GM23248 (cell line): ENCODE measurements at regions not wholly inside any gene's neighbourhood (a gene's known extent, or its start where the extent isn't known, plus 50 kb on each side); places are given as distances from the start of the nearest gene placed in this dataset.
A peak's percentile ranks its signal among the peaks of the same experiment; 100 is the strongest.
"Not testable (repeated sequence)": the region's sequence is repeated elsewhere in the genome, so short reads cannot be mapped to it uniquely, and the experiment has no call there.

ENCODE experiments used
- DNase-seq: peaks from one replicate; pipeline ENCODE4 v3.0.0-alpha.2; 2015
- H2AFZ ChIP-seq: fragments of 200-600 bp; sonication (generic); 2 replicates; pipeline ENCODE4 v1.6.1; 2016; ENCODE audit warnings: antibody characterized with exemption
- H3F3A ChIP-seq: fragments of 200-600 bp; sonication (generic); 2 replicates; pipeline ENCODE4 v1.6.1; 2016; ENCODE audit warnings: mild to moderate bottlenecking, antibody characterized with exemption, mixed run types; ENCODE audit not compliant: insufficient read depth
- H3K27ac ChIP-seq: fragments of 200-600 bp; sonication (generic); 2 replicates; pipeline ENCODE4 v1.5.1; 2016; ENCODE audit warnings: mild to moderate bottlenecking
- H3K27me3 ChIP-seq: fragments of 200-600 bp; sonication (generic); replicated peaks from 2 replicates; pipeline ENCODE4 v1.6.1; 2016; ENCODE audit warnings: mild to moderate bottlenecking; ENCODE audit not compliant: insufficient read depth
- H3K36me3 ChIP-seq: fragments of 200-600 bp; sonication (generic); 2 replicates; pipeline ENCODE4 v1.6.1; 2016; ENCODE audit warnings: low read depth, mild to moderate bottlenecking
- H3K4me1 ChIP-seq: fragments of 200-600 bp; sonication (generic); 2 replicates; pipeline ENCODE4 v1.6.1; 2016; ENCODE audit warnings: mild to moderate bottlenecking; ENCODE audit not compliant: insufficient read depth
- H3K4me2 ChIP-seq: fragments of 200-600 bp; sonication (generic); one replicate; pipeline ENCODE4 v1.6.1; 2016; ENCODE audit warnings: mild to moderate bottlenecking; ENCODE audit not compliant: unreplicated experiment
- H3K4me3 ChIP-seq: fragments of 200-600 bp; sonication (generic); 2 replicates; pipeline ENCODE4 v1.5.1; 2016; ENCODE audit warnings: mild to moderate bottlenecking
- H3K79me2 ChIP-seq: fragments of 200-600 bp; sonication (generic); 2 replicates; pipeline ENCODE4 v1.6.1; 2016; ENCODE audit warnings: mild to moderate bottlenecking; ENCODE audit not compliant: insufficient read depth
- H3K9ac ChIP-seq: fragments of 200-600 bp; sonication (generic); 2 replicates; pipeline ENCODE4 v1.6.1; 2016; ENCODE audit warnings: mild to moderate bottlenecking
- H3K9me2 ChIP-seq: fragments of 200-600 bp; sonication (generic); 2 replicates; pipeline ENCODE4 v1.6.1; 2016; ENCODE audit warnings: mixed run types, mild to moderate bottlenecking, moderate library complexity; ENCODE audit not compliant: insufficient read depth
- H3K9me3 ChIP-seq: fragments of 200-600 bp; sonication (generic); one replicate; pipeline ENCODE4 v1.6.1; 2017; ENCODE audit warnings: low read depth
- H4K20me1 ChIP-seq: fragments of 200-600 bp; sonication (generic); 2 replicates; pipeline ENCODE4 v1.6.0; 2016; ENCODE audit not compliant: insufficient read depth
- EZH2 ChIP-seq: fragments of 200-600 bp; sonication (generic); IDR thresholded peaks from 2 replicates; pipeline ENCODE4 v1.6.1; 2018; ENCODE audit warnings: antibody characterized with exemption, mild to moderate bottlenecking; ENCODE audit not compliant: insufficient read depth, poor library complexity, severe bottlenecking
- EZH2phosphoT487 ChIP-seq: fragments of 200-600 bp; sonication (generic); IDR thresholded peaks from 2 replicates; pipeline ENCODE4 v1.6.1; 2018; ENCODE audit warnings: antibody characterized with exemption, moderate library complexity, mild to moderate bottlenecking, low read depth; ENCODE audit not compliant: insufficient read depth
- WGBS, 2 experiments: methylation state at CpG; one replicate each; pipeline ENCODE4 v1.1.6; 2015 to 2017; ENCODE audit warnings: low lambda C conversion rate in 2 of 2, low coverage in 1 of 2; ENCODE audit errors: missing lambda C conversion rate in 2 of 2; 5-methylcytosine and 5-hydroxymethylcytosine counted together
- in situ Hi-C: fragments of 300-500 bp; cut with MboI; formaldehyde crosslinking; loops from 2 replicates; pipeline ENCODE4 v1.15.0; 2020

GRCh38 chr5:103755974-103756373 lies 193.4 kb upstream of the NUDT12 start:
- Histone ChIP-seq H3K36me3 (no peaks in the 10 kb centered on the region), H3K9me3 (no peaks in the 10 kb centered on the region), H4K20me1 (no peaks in the 10 kb centered on the region), H3K27ac (no peak overlapping the region), H3K4me1 (no peaks in the 10 kb centered on the region), H3K4me3 (no peak overlapping the region), H3K9me2 (no peaks in the 10 kb centered on the region), H3K9ac (no peak overlapping the region), H2AFZ (no peak overlapping the region), H3K27me3 (no peaks in the 10 kb centered on the region), H3K79me2 (no peaks in the 10 kb centered on the region), H3K4me2 (no peak overlapping the region), H3F3A (no peaks in the 10 kb centered on the region)
- in situ Hi-C loops, result no loop called here
- TF ChIP-seq EZH2, result no peak
- TF ChIP-seq EZH2phosphoT487, result no peak
- no peak for DNase-seq

GRCh38 chr5:103745353-103746065 lies 182.9 kb upstream of the NUDT12 start:
- Histone ChIP-seq H3K9me2 (no peaks in the 10 kb centered on the region), H3K27ac (no peak overlapping the region), H3K4me3 (no peak overlapping the region), H3K4me2 (no peak overlapping the region), H3F3A (no peaks in the 10 kb centered on the region), H2AFZ (no peak overlapping the region), H3K36me3 (no peaks in the 10 kb centered on the region), H3K27me3 (no peaks in the 10 kb centered on the region), H3K79me2 (no peaks in the 10 kb centered on the region), H3K4me1 (no peaks in the 10 kb centered on the region), H4K20me1 (no peaks in the 10 kb centered on the region), H3K9me3 (no peaks in the 10 kb centered on the region), H3K9ac (no peak overlapping the region)
- in situ Hi-C loops, result no loop called here
- no peak for TF ChIP-seq EZH2phosphoT487
- TF ChIP-seq EZH2, result no peak
- DNase-seq, result no peak
- WGBS, 2 experiments, result 26 to 29% methylated on average over 2 of the region's 2 CpGs

GRCh38 chr5:103744159-103744558 lies 181.6 kb upstream of the NUDT12 start:
- H3F3A ChIP-seq, result no peaks in the 10 kb centered on the region
- H3K36me3 ChIP-seq, result no peaks in the 10 kb centered on the region
- no peaks in the 10 kb centered on the region for H3K9me3 ChIP-seq
- 27 to 33% methylated on average over 4 of the region's 4 CpGs for WGBS, 2 experiments
- H3K4me1 ChIP-seq, result no peaks in the 10 kb centered on the region
- H2AFZ ChIP-seq, result no peak overlapping the region
- no peak overlapping the region for H3K9ac ChIP-seq
- H3K27me3 ChIP-seq, result no peaks in the 10 kb centered on the region
- peak; percentile 19 for DNase-seq
- H3K4me2 ChIP-seq, result no peak overlapping the region
- no peaks in the 10 kb centered on the region for H3K79me2 ChIP-seq
- no peaks in the 10 kb centered on the region for H3K9me2 ChIP-seq
- H3K27ac ChIP-seq, result no peak overlapping the region
- TF ChIP-seq EZH2phosphoT487 (no peak), EZH2 (no peak)
- H4K20me1 ChIP-seq, result no peaks in the 10 kb centered on the region
- no peak overlapping the region for H3K4me3 ChIP-seq
- in situ Hi-C loops, result no loop called here

- Histone ChIP-seq H3K4me1 (no peaks in the 10 kb centered on the region), H3K79me2 (no peaks in the 10 kb centered on the region), H2AFZ (no peak overlapping the region), H3K9ac (no peak overlapping the region), H3K36me3 (no peaks in the 10 kb centered on the region), H3K27ac (no peak overlapping the region), H3K4me3 (no peak overlapping the region), H3K4me2 (no peak overlapping the region), H3K27me3 (no peaks in the 10 kb centered on the region), H3K9me2 (no peaks in the 10 kb centered on the region), H4K20me1 (no peaks in the 10 kb centered on the region), H3F3A (no peaks in the 10 kb centered on the region), H3K9me3 (no peaks in the 10 kb centered on the region)
- TF ChIP-seq EZH2, result no peak
- TF ChIP-seq EZH2phosphoT487, result no peak
- no peak for DNase-seq
- in situ Hi-C loops, result no loop called here
- WGBS, 2 experiments, result 2% methylated on average over 2 of the region's 2 CpGs
Measured at GRCh38 chr5:103743421-103743820, 180.8 kb upstream of the NUDT12 start.

GRCh38 chr5:103741984-103742383 lies 179.4 kb upstream of the NUDT12 start:
- Histone ChIP-seq H3F3A (no peaks in the 10 kb centered on the region), H3K4me3 (no peak overlapping the region), H3K9ac (no peak overlapping the region), H3K9me2 (no peaks in the 10 kb centered on the region), H3K4me2 (no peak overlapping the region), H2AFZ (no peak overlapping the region), H3K27me3 (no peaks in the 10 kb centered on the region), H3K79me2 (no peaks in the 10 kb centered on the region), H3K9me3 (no peaks in the 10 kb centered on the region), H3K27ac (no peak overlapping the region), H3K4me1 (no peaks in the 10 kb centered on the region), H3K36me3 (no peaks in the 10 kb centered on the region), H4K20me1 (no peaks in the 10 kb centered on the region)
- no peak for DNase-seq
- 0% methylated on average over 1 of the region's 1 CpG for WGBS, 2 experiments
- in situ Hi-C loops, result no loop called here
- TF ChIP-seq EZH2phosphoT487 (no peak), EZH2 (no peak)

- WGBS, 2 experiments, result 51 to 52% methylated on average over 8 of the region's 8 CpGs
- H3K4me2 ChIP-seq, DNase-seq, H3K9me2 ChIP-seq, H3F3A ChIP-seq, H3K79me2 ChIP-seq, H3K36me3 ChIP-seq, in situ Hi-C loops, H3K9ac ChIP-seq, H3K27me3 ChIP-seq, H4K20me1 ChIP-seq, H3K4me1 ChIP-seq, H3K27ac ChIP-seq, H3K4me3 ChIP-seq, H3K9me3 ChIP-seq, H2AFZ ChIP-seq: not testable (repeated sequence)
Measured at GRCh38 chr5:103736343-103736742, 173.8 kb upstream of the NUDT12 start.
